Astrocyte of the hippocampus (primary cell): ENCODE measurements at regions not wholly inside any gene's neighbourhood (a gene's known extent, or its start where the extent isn't known, plus 50 kb on each side); places are given as distances from the start of the nearest gene placed in this dataset.

Experiments used
- DNase-seq: peaks from one replicate; pipeline ENCODE4 v3.0.0; 2011; ENCODE audit warnings: low read depth, low spot score

DNA sequence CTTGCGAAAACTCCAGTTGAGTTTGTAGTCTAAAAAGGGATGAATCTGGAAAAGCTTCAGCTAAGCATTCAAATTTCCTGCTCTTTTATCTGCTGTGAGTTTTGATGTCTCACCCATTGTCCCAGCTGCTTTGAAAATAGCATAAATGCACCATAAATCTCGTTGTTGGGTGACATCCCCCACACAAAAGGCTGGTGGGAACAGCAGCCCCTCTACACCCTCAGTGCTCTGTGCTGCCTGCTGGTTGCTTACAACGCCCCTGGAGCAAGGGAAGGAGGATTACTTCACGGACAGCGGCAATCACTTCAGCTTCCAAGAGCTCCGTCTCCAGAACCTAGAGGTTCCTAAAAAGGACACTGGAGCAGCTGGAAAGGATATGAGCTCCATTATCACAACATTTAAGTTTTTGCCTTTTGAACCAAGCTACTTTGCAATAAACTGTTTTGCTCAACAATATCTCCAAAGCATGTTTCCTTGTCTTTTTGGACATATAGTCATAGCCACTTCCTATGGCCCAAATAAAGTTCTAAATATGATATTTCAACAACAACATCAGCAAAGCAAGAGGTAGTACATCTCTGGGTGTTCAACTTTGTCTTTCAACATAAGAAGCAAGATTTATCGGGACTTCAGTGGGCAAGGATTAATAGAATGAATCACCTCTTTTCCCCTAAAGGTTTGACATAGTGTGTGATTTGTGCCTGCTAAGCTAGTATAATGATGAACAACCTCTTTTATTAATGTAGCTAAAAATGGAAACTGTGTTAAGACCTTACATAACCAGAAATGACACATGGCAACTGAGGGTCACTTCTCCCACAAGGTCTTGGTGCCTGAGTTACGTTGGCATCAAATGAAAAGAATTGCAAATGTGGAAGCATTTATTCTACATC lies 413.5 kb downstream of the TXNL1 start:
- DNase-seq, result no peak

DNA sequence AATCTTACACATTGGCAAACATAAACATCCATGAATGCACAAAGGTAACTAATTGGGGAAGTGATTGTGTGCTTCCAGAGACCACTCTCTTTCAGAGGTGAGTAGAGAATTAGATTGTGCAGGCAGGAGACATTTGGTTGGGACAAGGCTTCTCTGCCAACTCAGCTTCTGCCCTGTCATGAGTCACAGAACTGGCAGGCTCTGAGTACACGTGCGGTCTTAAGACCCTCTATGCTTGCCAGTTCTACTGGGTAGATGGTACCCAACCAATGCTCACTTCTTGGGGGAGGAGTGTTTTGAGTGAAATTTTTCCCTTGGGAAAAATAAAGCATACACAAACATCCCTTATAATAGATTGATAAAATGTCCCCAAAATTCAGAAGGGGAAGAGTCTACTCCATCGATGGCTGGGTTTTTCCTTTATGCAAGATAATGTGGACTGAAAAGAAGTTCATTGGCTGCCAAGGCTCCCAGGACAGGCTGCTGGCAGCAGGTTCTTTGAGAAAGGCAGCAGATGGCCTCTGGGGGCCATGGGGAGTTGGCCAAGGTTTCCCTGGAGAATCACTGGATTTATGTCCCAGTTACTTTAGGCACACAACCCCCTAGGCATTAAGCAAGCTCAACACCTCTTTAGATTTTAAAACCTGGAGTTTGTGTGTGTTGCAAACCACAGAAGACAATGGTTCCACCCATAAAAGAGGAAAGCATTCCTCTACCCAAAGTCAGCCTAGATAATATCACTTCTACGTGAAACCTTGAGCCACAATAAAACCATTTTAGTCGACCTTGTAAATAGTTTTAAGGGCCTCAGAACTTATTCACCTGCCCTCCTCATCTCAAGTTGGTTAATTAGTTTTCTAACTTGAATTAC lies 417.0 kb downstream of the TXNL1 start:
- peak; percentile 34 for DNase-seq

DNA sequence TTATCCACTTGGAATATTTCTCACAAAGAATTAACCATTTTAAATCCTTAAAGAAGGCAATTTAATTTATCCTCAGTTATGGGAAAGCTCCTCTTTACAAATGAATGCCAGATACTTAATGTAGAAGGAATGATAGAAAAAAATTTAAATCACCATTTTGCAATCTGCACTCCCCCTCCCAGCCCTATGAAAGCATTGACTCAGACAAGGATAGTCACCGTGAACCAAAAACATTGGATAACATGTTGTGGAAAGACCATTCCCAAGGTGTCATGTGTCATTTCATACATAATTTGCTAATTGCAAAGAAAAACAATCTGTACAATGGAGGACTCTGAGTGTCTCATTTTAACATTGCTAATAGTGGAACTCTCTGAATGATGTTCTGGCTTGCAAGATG lies 421.0 kb downstream of the TXNL1 start:
- no peak for DNase-seq

DNA sequence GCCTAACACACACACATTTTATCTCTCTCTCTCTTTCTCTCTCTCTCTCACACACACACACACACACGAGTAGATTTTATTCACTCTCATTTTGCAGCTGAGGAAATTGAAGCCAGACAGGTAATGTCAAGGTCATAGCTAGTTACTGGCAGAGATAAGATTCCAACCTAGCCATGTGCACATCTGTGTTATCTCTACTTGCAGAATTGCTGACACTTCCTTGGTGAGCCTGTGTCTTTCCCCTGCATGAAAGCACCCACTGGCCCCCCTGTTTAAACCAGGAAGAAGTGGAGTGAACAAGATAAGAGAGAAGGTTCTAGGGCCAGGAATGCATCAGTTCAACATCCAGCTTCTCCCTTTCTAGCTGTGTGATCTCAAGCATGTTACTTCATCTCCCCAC lies 423.7 kb downstream of the TXNL1 start:
- no peak for DNase-seq

DNA sequence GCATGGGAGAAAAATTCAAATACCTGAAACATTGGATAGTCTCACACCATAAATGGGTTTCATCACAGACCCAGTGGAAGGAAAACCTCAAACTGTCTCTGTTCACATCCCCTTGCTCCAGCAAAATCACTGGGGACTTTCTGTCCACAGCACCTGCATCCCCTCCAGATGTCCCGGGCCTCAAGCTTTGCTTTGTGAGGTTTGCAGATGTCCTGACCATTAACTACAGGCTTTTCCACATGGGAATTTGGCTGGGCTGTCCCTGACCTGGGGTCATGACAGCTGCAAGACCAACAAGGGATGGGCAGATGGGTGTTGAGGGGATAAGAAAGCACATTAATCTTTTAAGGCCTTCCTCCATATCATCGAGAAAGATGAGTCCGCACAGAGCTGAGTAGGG lies 427.9 kb downstream of the TXNL1 start:
- no peak for DNase-seq

GRCh38 chr18:56207989-56208388 lies 430.4 kb downstream of the TXNL1 start:
- DNase-seq, result no peak

DNA sequence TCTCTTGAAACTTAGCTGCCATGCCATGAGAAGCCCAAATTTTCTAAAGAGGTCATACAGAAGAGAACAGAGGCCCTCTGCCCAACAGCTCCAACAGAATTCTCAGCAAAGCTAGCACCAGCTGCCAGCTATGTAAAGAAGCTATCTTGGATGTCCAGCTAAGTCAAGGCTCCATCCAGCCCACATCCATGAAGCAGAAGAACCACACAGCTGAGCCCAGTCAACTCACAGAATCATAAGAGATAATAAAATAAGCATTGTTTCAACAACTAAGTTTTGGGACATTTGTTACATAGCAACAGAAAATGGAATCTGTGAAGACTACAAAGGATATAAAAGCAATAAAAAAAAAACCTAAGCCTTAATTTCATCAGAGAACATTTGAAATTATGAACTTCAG lies 434.3 kb downstream of the TXNL1 start:
- no peak for DNase-seq

DNA sequence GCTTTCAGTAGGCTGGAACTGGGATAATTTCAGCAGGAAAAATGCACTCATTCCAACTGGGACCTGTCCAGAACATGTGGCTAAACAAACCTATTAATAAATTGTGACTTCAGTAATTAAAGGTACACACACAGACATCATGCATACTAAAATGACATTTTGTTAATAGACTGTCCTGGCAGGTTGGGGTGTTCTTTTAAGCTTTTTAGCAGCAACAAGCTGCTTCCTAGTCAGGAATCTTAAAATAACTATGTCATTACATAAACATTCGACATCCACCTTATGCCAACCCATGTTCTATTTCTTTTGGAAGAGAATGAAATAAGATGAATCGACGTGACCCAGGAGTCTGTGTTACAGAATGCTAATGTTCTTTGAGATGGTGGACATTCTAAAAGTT lies 435.7 kb downstream of the TXNL1 start:
- peak; percentile 52 for DNase-seq

DNA sequence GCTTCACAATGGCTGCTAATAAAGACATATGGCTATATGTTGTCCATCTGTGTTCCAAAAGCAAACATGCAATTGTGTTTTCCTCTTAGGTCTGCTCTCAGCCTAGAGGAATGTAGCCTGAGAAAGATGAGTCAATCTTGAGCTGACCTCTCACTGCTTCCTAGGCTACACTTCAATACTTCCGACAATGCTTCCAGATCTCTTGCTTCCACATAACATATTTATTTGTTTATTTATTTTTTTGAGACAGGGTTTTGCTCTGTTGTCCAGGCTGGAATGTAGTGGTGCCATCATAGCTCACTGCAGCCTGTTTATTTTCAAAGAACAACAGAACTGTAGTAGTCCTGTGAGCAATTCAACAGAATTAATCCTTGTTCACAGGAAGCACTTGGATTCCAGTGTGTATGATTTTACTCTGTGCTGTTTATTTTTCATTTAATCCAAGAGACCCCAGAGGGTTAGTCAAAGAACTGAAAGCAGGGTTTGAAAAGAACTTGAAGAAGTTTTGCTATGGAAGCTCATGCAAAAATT lies 437.9 kb downstream of the TXNL1 start:
- DNase-seq, result peak; percentile 34

GRCh38 chr18:56199580-56200330 lies 438.6 kb downstream of the TXNL1 start:
- no peak for DNase-seq

DNA sequence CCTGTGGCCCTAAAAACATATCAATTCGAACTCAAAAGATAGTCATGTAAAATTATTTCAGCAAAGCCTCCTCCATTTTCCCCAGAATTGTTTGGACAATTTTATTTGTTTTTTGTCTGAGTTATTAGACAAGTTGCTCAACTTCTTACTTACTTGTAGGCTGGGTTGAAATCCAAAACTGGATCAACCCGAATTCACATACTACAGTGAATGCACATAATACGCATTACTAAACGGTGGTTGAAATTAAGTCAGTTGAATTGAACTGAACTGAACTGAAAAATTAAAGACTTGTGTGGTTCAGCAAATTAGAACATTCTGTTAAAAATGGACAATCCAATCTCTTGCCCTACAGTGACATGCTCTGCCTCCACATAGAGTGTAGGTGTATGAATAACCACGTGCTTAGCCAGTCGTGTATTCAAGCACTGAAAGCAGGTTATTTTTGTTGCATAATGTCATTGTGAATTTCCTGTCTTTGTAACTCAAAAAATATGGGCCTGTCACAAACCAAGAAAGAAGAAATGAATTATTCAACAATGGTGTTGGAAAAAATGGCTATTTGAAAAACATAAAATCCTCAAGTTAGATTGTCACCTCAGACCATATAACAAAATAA lies 441.0 kb downstream of the TXNL1 start:
- DNase-seq, result no peak

- peak; percentile 27 for DNase-seq
These were observed 441.7 kb downstream of the TXNL1 start for GRCh38 chr18:56196495-56197225.

DNA sequence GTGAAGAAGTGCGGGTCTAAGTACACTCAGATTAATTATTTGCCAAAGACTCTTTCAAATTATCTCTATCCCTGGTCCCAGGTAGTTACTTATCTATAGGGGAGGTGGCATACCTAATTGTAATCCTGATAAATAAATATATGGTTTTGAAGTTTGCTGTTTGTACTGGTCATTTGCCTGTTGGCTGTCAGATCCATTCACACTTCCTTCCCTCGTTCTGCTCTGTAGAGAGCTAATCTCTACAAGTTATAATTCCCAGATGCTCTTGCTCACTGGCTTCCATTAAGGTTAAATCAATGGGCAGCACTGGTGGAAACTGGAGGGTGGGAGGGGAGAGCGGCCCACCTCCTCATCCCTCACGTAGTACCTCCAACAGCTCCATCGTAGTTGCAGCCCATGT lies 447.1 kb downstream of the TXNL1 start:
- DNase-seq, result no peak

DNA sequence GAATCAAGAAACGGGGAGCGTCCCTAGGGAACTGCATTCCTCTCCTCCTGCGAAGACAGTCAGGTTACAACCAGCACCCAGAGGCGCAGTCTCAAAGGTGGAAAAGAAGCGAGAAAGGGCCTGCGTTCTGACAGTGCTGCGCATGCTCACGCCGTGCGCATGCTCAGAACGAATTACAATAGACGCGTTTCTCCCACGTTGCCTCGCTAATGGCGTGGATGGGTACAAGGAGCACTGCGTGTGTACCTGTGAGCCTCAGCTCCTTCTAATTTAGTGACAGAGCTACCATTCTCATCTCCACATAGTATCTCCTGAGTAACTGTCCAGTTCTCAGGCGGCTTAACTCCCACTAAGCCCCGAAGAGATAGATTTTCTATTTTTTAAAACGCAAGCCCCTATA lies 448.8 kb downstream of the TXNL1 start:
- no peak for DNase-seq

GRCh38 chr18:56188529-56189275 lies 449.7 kb downstream of the TXNL1 start:
- no peak for DNase-seq

- DNase-seq, result no peak
These were observed 452.1 kb downstream of the TXNL1 start for GRCh38 chr18:56186319-56186718.

- no peak for DNase-seq
These were observed 453.3 kb downstream of the TXNL1 start for GRCh38 chr18:56185126-56185525.

DNA sequence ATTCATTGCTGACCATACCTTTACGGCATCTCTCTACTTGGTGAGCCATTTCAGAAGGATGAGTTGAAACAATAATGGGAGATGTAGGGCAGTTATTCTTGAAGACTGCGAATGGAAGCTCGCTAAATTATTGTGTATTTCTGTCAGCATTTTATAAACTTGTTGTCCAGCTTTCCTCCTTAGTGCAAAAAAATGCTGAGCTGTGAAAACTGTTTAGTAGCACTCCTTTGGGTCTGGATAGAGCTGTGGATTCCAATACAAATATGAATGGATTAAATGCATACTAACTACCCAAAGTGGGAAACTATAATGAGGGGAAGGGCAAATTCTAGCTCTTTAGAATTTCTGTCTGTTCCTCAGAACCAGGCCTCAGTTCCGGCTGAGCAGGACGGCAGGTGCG lies 461.6 kb downstream of the TXNL1 start:
- no peak for DNase-seq

DNA sequence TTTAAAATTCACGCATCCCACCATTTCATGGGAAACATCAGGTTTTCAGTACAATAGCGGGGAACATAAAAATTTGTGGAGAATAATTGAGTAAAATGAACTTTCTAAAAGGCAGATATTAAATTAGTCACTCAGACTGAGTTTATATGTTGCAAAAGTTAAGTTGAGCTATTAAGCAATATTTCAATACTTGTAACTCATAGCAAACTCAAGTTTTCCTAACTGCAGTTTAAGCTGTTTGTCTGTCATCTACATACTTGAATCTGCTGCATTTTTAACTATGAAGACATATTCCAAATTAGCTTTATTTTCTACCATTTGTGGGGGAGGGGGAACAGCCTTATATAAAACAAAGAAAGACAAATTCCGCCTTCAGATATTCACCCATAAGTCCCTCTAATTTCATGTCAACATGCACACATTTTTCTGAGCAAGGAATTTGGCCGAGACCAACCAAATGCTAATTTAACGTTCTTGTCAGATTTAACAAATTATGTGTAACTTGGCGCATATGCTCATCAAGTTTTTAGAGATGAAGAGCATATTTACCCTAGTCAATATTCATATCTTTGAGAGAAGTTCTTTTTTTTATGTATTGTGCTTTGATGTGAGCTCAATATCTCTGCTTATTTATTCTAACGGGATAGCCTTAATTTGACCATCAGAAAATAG lies 462.9 kb downstream of the TXNL1 start:
- DNase-seq, result no peak
